ENCODE measurements at regions not wholly inside any gene's neighbourhood (a gene's known extent, or its start where the extent isn't known, plus 50 kb on each side); places are given as distances from the start of the nearest gene placed in this dataset.

- no peak for FAIRE-seq
- intact Hi-C loops (cut with micrococcal nuclease), result no loop called here
Measured at GRCh38 chr3:84806958-84807357, 151.8 kb upstream of the CADM2 start.

GRCh38 chr3:84820126-84820525, 138.7 kb upstream of the CADM2 start:
- no peak for DNase-seq (ENCODE audit: extremely low read depth in 1 of 4, low spot score in 3 of 4)
- no peak overlapping the region for H3K4me3 ChIP-seq
- CTCF ChIA-PET (ENCODE audit: low intra/inter-chr PET ratio), result no interaction called here
- no peak for ATAC-seq
- no peaks in the 10 kb centered on the region for H3K27me3 ChIP-seq (ENCODE audit: control insufficient read depth in 2 of 2, insufficient read depth in 2 of 2, low read length in 2 of 2)
- H3K27ac ChIP-seq (ENCODE audit: extremely low read depth, low read depth, low read length), result no peak overlapping the region
- no peak for FAIRE-seq
- no peaks in the 10 kb centered on the region for H3K36me3 ChIP-seq (ENCODE audit: control insufficient read depth, insufficient read depth, low read length)
- H3K9me1 ChIP-seq (ENCODE audit: control insufficient read depth, insufficient read depth, low read length), result no peaks in the 10 kb centered on the region
- WGBS (ENCODE audit: insufficient coverage, low coverage, missing lambda C conversion rate), result 0% methylated on average over 1 of the region's 2 CpGs
- POLR2A ChIA-PET, result no interaction called here
- no peaks in the 10 kb centered on the region for H3K79me2 ChIP-seq (ENCODE audit: control insufficient read depth, insufficient read depth, low read length)
- H3K9me3 ChIP-seq (replicated peaks; ENCODE audit: control insufficient read depth, insufficient read depth, low read depth, low read length), result no peaks in the 10 kb centered on the region
- no peak overlapping the region for H3K4me2 ChIP-seq (ENCODE audit: insufficient read depth, low read length)
- intact Hi-C loops (cut with micrococcal nuclease), result no loop called here
- no peak overlapping the region for H3K9ac ChIP-seq (ENCODE audit: insufficient read depth in 1 of 2, low read depth in 2 of 2, low read length in 2 of 2)
- no TSS peak for BruUV-seq (replicated peaks)
- H2AFZ ChIP-seq (ENCODE audit: low read depth, low read length), result no peak overlapping the region
- no peaks in the 10 kb centered on the region for H4K20me1 ChIP-seq (replicated peaks; ENCODE audit: control insufficient read depth, insufficient read depth, low read length)
- H3K4me1 ChIP-seq (replicated peaks in 1 of 2; ENCODE audit: control insufficient read depth in 2 of 2, insufficient read depth in 2 of 2, low read length in 2 of 2), result no peaks in the 10 kb centered on the region
- in situ Hi-C loops (cut with MboI), result no loop called here
- TF ChIP-seq TBL1XR1 (IDR thresholded peaks at IDR 0.05; ENCODE audit: low read length in 2 of 2) (no peak), GTF2F1 (IDR thresholded peaks at IDR 0.05; ENCODE audit: low read depth, low read length) (no peak), FOXA1 (IDR thresholded peaks at IDR 0.05; ENCODE audit: borderline replicate concordance) (no peak), ZFP30 (CRISPR knock-in tag; IDR thresholded peaks at IDR 0.05; ENCODE audit: borderline replicate concordance) (no peak), SRSF1 (IDR thresholded peaks at IDR 0.05; ENCODE audit: low read depth, low read length) (no peak), ZNF133 (CRISPR knock-in tag; IDR thresholded peaks at IDR 0.05) (no peak), SIN3B (IDR thresholded peaks at IDR 0.05; ENCODE audit: low read depth) (no peak), MAFF (IDR thresholded peaks at IDR 0.05; ENCODE audit: low read length) (no peak), CUX1 (CRISPR knock-in tag; IDR thresholded peaks at IDR 0.05) (no peak), ZNF695 (CRISPR knock-in tag; IDR thresholded peaks at IDR 0.05) (no peak)

More at GRCh38 chr3:84806958-84807357, 151.8 kb upstream of the CADM2 start:
- H3K79me2 ChIP-seq (ENCODE audit: control insufficient read depth, insufficient read depth, low read length), result no peaks in the 10 kb centered on the region
- 0% methylated on average over 3 of the region's 3 CpGs for WGBS (ENCODE audit: insufficient coverage, low coverage, missing lambda C conversion rate)
- no peak overlapping the region for H3K4me2 ChIP-seq (ENCODE audit: insufficient read depth, low read length)
- CTCF ChIA-PET (ENCODE audit: low intra/inter-chr PET ratio), result no interaction called here
- in situ Hi-C loops (cut with MboI), result no loop called here
- H3K4me3 ChIP-seq, result no peak overlapping the region
- H3K9me3 ChIP-seq (replicated peaks; ENCODE audit: control insufficient read depth, insufficient read depth, low read depth, low read length), result no peaks in the 10 kb centered on the region
- H3K9me1 ChIP-seq (ENCODE audit: control insufficient read depth, insufficient read depth, low read length), result no peaks in the 10 kb centered on the region
- DNase-seq (ENCODE audit: extremely low read depth in 1 of 4, low spot score in 3 of 4), result no peak
- ATAC-seq, result no peak
- H3K27ac ChIP-seq (ENCODE audit: extremely low read depth, low read depth, low read length), result no peak overlapping the region
- POLR2A ChIA-PET, result no interaction called here
- H2AFZ ChIP-seq (ENCODE audit: low read depth, low read length), result no peak overlapping the region
- no peaks in the 10 kb centered on the region for H3K4me1 ChIP-seq (replicated peaks in 1 of 2; ENCODE audit: control insufficient read depth in 2 of 2, insufficient read depth in 2 of 2, low read length in 2 of 2)
- H3K36me3 ChIP-seq (ENCODE audit: control insufficient read depth, insufficient read depth, low read length), result no peaks in the 10 kb centered on the region
- H4K20me1 ChIP-seq (replicated peaks; ENCODE audit: control insufficient read depth, insufficient read depth, low read length), result no peaks in the 10 kb centered on the region
- no peaks in the 10 kb centered on the region for H3K27me3 ChIP-seq (ENCODE audit: control insufficient read depth in 2 of 2, insufficient read depth in 2 of 2, low read length in 2 of 2)
- BruUV-seq (replicated peaks), result no TSS peak
- TF ChIP-seq MAFF (IDR thresholded peaks at IDR 0.05; ENCODE audit: low read length) (0 out of 2 replicates have a peak, but pooled peaks have one; percentile 15), ZNF785 (CRISPR knock-in tag; IDR thresholded peaks at IDR 0.05) (no peak), RBM34 (IDR thresholded peaks at IDR 0.05; ENCODE audit: borderline replicate concordance, insufficient read depth, low read length) (no peak), ZNF316 (IDR thresholded peaks at IDR 0.05) (peak; percentile 36; the same call in 1 of the 2 replicates), MAFG (tag; conservative IDR thresholded peaks at IDR 0.05) (peak; percentile 25; the same call in 1 of the 2 replicates)
- H3K9ac ChIP-seq (ENCODE audit: insufficient read depth in 1 of 2, low read depth in 2 of 2, low read length in 2 of 2), result no peak overlapping the region
